RKO (cell line): ENCODE measurements at regions not wholly inside any gene's neighbourhood (a gene's known extent, or its start where the extent isn't known, plus 50 kb on each side); places are given as distances from the start of the nearest gene placed in this dataset.
"Not testable (repeated sequence)": the region's sequence is repeated elsewhere in the genome, so short reads cannot be mapped to it uniquely, and the experiment has no call there.

Experiments used
- DNase-seq: peaks from one replicate; pipeline ENCODE4 v3.0.0-alpha.2; 2016; ENCODE audit warnings: low spot score

GRCh38 chr4:20046931-20047677, 204.6 kb upstream of the SLIT2 start:
- no peak for DNase-seq

GRCh38 chr4:20046179-20046578, 205.5 kb upstream of the SLIT2 start:
- DNase-seq = no peak

- no peak for DNase-seq
Observed at GRCh38 chr4:20044966-20045365, 206.7 kb upstream of the SLIT2 start.

GRCh38 chr4:20044502-20044911, 207.2 kb upstream of the SLIT2 start:
- DNase-seq = no peak

- DNase-seq = no peak
Observed at GRCh38 chr4:20043991-20044390, 207.7 kb upstream of the SLIT2 start.

- DNase-seq = no peak
Observed at GRCh38 chr4:20042769-20043168, 208.9 kb upstream of the SLIT2 start.

- no peak for DNase-seq
Observed at GRCh38 chr4:20041839-20042407, 209.8 kb upstream of the SLIT2 start.

- no peak for DNase-seq
Observed at GRCh38 chr4:20037745-20038144, 214.0 kb upstream of the SLIT2 start.

GRCh38 chr4:20030108-20030507, 221.6 kb upstream of the SLIT2 start:
- no peak for DNase-seq

GRCh38 chr4:20028645-20029044, 223.1 kb upstream of the SLIT2 start:
- peak; percentile 17 for DNase-seq

GRCh38 chr4:20026456-20026855, 225.2 kb upstream of the SLIT2 start:
- no peak for DNase-seq

GRCh38 chr4:20022471-20022870, 229.2 kb upstream of the SLIT2 start:
- DNase-seq = no peak

- DNase-seq = no peak
Observed at GRCh38 chr4:20020056-20020455, 231.6 kb upstream of the SLIT2 start.

GRCh38 chr4:20019310-20020015, 232.2 kb upstream of the SLIT2 start:
- DNase-seq = no peak

- DNase-seq = no peak
Observed at GRCh38 chr4:20017777-20018115, 234.0 kb upstream of the SLIT2 start.

GRCh38 chr4:20017070-20017776, 234.5 kb upstream of the SLIT2 start:
- DNase-seq = no peak

- DNase-seq = no peak
Observed at GRCh38 chr4:20015636-20016224, 236.0 kb upstream of the SLIT2 start.

GRCh38 chr4:20003836-20004558, 247.7 kb upstream of the SLIT2 start:
- DNase-seq = not testable (repeated sequence)

GRCh38 chr4:19999775-20000414, 251.8 kb upstream of the SLIT2 start:
- DNase-seq = no peak

GRCh38 chr4:19999276-19999675, 252.4 kb upstream of the SLIT2 start:
- no peak for DNase-seq

- DNase-seq = no peak
Observed at GRCh38 chr4:19993242-19993641, 258.5 kb upstream of the SLIT2 start.
